Prostate gland (tissue), 2 donors: ENCODE measurements at regions not wholly inside any gene's neighbourhood (a gene's known extent, or its start where the extent isn't known, plus 50 kb on each side); places are given as distances from the start of the nearest gene placed in this dataset.

ENCODE experiments used
- DNase-seq: peaks from one replicate; pipeline ENCODE4 v3.0.0-alpha.2; 2019; ENCODE audit warnings: low spot score
- H3K27ac ChIP-seq, 2 donors: fragments of 200-600 bp; sonication (generic); 2 replicates each; pipeline ENCODE4 v1.5.1; 2017 to 2019
- H3K27me3 ChIP-seq: fragments of 200-600 bp; sonication (generic); replicated peaks from 2 replicates; pipeline ENCODE4 v1.5.1; 2019; ENCODE audit not compliant: insufficient read depth
- H3K36me3 ChIP-seq, 2 donors: fragments of 200-600 bp; sonication (generic); 1 replicate in 1 of 2; 2 replicates in 1 of 2; pipeline versions ENCODE4 v1.5.1 to v1.8.1; 2017 to 2019
- H3K4me1 ChIP-seq: fragments of 200-600 bp; sonication (generic); replicated peaks from 2 replicates; pipeline ENCODE4 v1.5.1; 2019
- H3K4me3 ChIP-seq, 2 donors: fragments of 200-600 bp; sonication (generic); 2 replicates each; pipeline ENCODE4 v1.5.1; 2017 to 2019
- H3K9me3 ChIP-seq: fragments of 200-600 bp; sonication (generic); 2 replicates; pipeline ENCODE4 v1.5.1; 2017
- CTCF ChIP-seq, 4 experiments: fragments of 200-600 bp in 2 of 4; fragments of 450-650 bp in 2 of 4; sonication (generic) in 2 of 4; IDR thresholded peaks; 1 replicate in 3 of 4; 2 replicates in 1 of 4; pipeline ENCODE4 v1.5.1; 2016 to 2019; ENCODE audit warnings: antibody characterized with exemption in 4 of 4, mild to moderate bottlenecking in 2 of 4, moderate library complexity in 2 of 4
- POLR2A ChIP-seq: fragments of 450-650 bp; IDR thresholded peaks from one replicate; pipeline ENCODE4 v1.6.1; 2016; ENCODE audit warnings: antibody characterized with exemption, mild to moderate bottlenecking
- POLR2AphosphoS5 ChIP-seq: sonication (generic); formaldehyde crosslinking; IDR thresholded peaks from one replicate; pipeline ENCODE4 v1.6.1; 2017; ENCODE audit warnings: antibody characterized with exemption
- WGBS: methylation state at CpG from one replicate; pipeline ENCODE4 v1.1.5; 2018; 5-methylcytosine and 5-hydroxymethylcytosine counted together
- intact Hi-C: fragments of 100-400 bp; cut with DNase I; formaldehyde crosslinking; loops from one replicate; pipeline ENCODE4 v1.14.2; 2022

- intact Hi-C loops = no loop called here
- WGBS = 81% methylated on average over 3 of the region's 3 CpGs
- H3K27ac ChIP-seq = no peak overlapping the region
- no peak overlapping the region for H3K4me3 ChIP-seq
- TF ChIP-seq CTCF (IDR thresholded peaks at IDR 0.05) = no peak
- no peak for TF ChIP-seq POLR2A
- TF ChIP-seq POLR2AphosphoS5 = no peak
- no peak for DNase-seq
- H3K27me3 ChIP-seq = no peaks in the 10 kb centered on the region
- H3K4me1 ChIP-seq = no peaks in the 10 kb centered on the region
- H3K9me3 ChIP-seq = no peaks in the 10 kb centered on the region
- H3K36me3 ChIP-seq = no peaks in the 10 kb centered on the region
Measured at GRCh38 chr3:177642804-177643125, 445.5 kb upstream of the TBL1XR1 start.

GRCh38 chr3:177646749-177647148, 449.5 kb upstream of the TBL1XR1 start:
- Histone ChIP-seq H3K27me3 (no peaks in the 10 kb centered on the region), H3K27ac (no peak overlapping the region), H3K4me1 (no peaks in the 10 kb centered on the region), H3K4me3 (no peak overlapping the region), H3K36me3 (no peaks in the 10 kb centered on the region), H3K9me3 (no peaks in the 10 kb centered on the region)
- no peak for TF ChIP-seq POLR2AphosphoS5
- TF ChIP-seq POLR2A = no peak
- TF ChIP-seq CTCF (IDR thresholded peaks at IDR 0.05) = no peak
- 81% methylated on average over 3 of the region's 3 CpGs for WGBS
- intact Hi-C loops = no loop called here
- DNase-seq = no peak

- no peaks in the 10 kb centered on the region for H3K27me3 ChIP-seq
- no peak overlapping the region for H3K27ac ChIP-seq
- no peaks in the 10 kb centered on the region for H3K36me3 ChIP-seq
- no peaks in the 10 kb centered on the region for H3K9me3 ChIP-seq
- no peak overlapping the region for H3K4me3 ChIP-seq
- intact Hi-C loops = no loop called here
- 79% methylated on average over 3 of the region's 3 CpGs for WGBS
- TF ChIP-seq CTCF (IDR thresholded peaks at IDR 0.05) (no peak), POLR2A (no peak), POLR2AphosphoS5 (no peak)
- no peaks in the 10 kb centered on the region for H3K4me1 ChIP-seq
- no peak for DNase-seq
Measured at GRCh38 chr3:177647341-177647740, 450.1 kb upstream of the TBL1XR1 start.

- TF ChIP-seq CTCF (IDR thresholded peaks at IDR 0.05) = no peak
- no peak for TF ChIP-seq POLR2AphosphoS5
- no peak for TF ChIP-seq POLR2A
- DNase-seq = no peak
- no peak overlapping the region for H3K4me3 ChIP-seq
- no peaks in the 10 kb centered on the region for H3K27me3 ChIP-seq
- intact Hi-C loops = no loop called here
- no peaks in the 10 kb centered on the region for H3K9me3 ChIP-seq
- no peaks in the 10 kb centered on the region for H3K4me1 ChIP-seq
- no peaks in the 10 kb centered on the region for H3K36me3 ChIP-seq
- 48% methylated on average over 4 of the region's 4 CpGs for WGBS
- no peak overlapping the region for H3K27ac ChIP-seq
Measured at GRCh38 chr3:177647876-177648275, 450.6 kb upstream of the TBL1XR1 start.

- Histone ChIP-seq H3K27ac (no peak overlapping the region), H3K4me1 (no peaks in the 10 kb centered on the region), H3K27me3 (no peaks in the 10 kb centered on the region), H3K9me3 (no peaks in the 10 kb centered on the region), H3K4me3 (no peak overlapping the region), H3K36me3 (no peaks in the 10 kb centered on the region)
- TF ChIP-seq POLR2AphosphoS5 (no peak), CTCF (IDR thresholded peaks at IDR 0.05) (no peak)
- intact Hi-C loops = no loop called here
- 59% methylated on average over 5 of the region's 5 CpGs for WGBS
- DNase-seq = no peak
Measured at GRCh38 chr3:177652556-177653291, 455.4 kb upstream of the TBL1XR1 start.
